SH-SY5Y (cell line): ENCODE measurements at regions not wholly inside any gene's neighbourhood (a gene's known extent, or its start where the extent isn't known, plus 50 kb on each side); places are given as distances from the start of the nearest gene placed in this dataset.

ENCODE experiments used
- GATA2 ChIP-seq: IDR thresholded peaks from 2 replicates; pipeline ENCODE4 v1.6.1; 2011; ENCODE audit warnings: mild to moderate bottlenecking, low read depth, low read length
- GATA3 ChIP-seq: IDR thresholded peaks from 2 replicates; pipeline ENCODE4 v1.6.1; 2011; ENCODE audit warnings: low read depth, mild to moderate bottlenecking, low read length, moderate library complexity

DNA sequence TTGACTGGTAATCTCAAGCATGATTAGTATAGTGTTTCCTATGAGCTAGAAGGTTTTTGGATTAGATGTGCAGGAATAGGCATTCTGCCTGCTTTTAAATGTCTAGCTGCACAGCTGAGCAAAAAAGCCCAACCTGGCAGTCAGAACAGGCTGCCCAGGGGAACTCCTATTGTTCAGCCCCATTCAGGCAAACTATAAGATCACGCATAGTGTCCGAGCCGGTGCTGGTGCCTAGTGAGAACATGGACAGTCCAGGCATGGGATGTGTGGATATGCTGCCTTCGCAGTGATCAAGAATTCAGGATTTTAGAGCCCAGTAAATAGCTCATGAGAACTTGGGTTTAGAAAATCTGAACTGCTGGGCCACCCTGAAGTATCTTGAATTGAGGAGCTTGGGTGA, 348.8 kb downstream of the UTRN start:
- TF ChIP-seq GATA2: no peak
- TF ChIP-seq GATA3: no peak
